ENCODE measurements at regions not wholly inside any gene's neighbourhood (a gene's known extent, or its start where the extent isn't known, plus 50 kb on each side); places are given as distances from the start of the nearest gene placed in this dataset.
"Not testable (repeated sequence)": the region's sequence is repeated elsewhere in the genome, so short reads cannot be mapped to it uniquely, and the experiment has no call there.

GRCh38 chr17:36849871-36850348, 87.4 kb upstream of the LHX1 start:
- no peak for DNase-seq

DNA sequence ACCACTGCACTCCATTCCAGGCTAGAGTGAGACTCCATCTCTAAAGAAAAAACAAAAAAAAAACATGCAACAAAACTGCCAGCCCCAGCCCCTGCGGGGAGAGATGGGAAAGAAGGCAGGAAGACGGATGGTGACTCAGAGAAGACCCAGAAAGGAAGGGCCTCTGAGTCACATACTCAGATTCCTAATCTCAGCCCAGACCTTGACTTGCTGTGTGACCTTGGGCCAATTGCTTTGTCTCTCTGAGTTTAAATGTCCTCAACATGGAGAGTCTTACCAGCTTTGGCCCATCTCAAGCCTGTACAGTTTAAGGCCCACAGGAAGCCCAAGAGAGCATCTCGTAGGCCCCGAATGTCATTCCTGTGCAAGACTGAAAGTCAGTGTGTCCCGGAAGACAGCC, 86.5 kb upstream of the LHX1 start:
- no peak for DNase-seq

DNA sequence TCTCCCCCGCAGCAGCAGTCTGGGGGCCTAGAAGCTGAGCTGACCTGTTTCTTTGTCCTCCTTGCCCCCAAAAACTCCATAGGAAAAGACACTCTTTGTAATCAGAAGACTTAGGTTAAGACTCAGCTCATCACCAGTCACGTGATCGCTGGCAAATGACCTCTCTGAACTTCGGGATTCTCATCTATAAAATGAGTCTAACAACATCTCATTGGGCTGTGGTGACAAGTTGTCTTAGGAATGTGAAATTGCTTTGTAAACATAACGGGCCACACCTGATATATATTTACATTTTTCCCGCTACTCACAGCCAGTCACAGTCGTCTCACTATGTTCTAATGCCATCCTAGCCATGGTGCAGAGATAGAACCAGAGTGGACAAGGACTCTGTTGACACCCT, 86.0 kb upstream of the LHX1 start:
- no peak for DNase-seq

DNA sequence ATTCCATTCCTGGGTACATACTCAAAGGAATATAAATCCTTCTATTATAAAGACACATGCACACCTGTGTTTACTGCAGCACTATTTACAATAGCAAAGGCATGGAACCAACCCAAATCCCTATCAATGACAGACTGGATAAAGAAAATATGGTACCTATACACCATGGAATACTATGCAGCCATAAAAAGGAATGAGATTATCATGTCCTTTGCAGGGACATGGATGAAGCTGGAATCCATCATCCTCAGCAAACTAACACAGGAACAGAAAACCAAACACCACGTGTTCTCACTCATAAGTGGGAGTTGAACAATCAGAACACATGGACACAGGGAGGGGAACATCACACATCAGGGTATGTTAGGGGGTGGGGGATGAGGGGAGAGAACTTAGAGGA, 84.8 kb upstream of the LHX1 start:
- not testable (repeated sequence) for DNase-seq

GRCh38 chr17:36854982-36855381, 82.3 kb upstream of the LHX1 start:
- DNase-seq: no peak

GRCh38 chr17:36855459-36855858, 81.8 kb upstream of the LHX1 start:
- DNase-seq: no peak

DNA sequence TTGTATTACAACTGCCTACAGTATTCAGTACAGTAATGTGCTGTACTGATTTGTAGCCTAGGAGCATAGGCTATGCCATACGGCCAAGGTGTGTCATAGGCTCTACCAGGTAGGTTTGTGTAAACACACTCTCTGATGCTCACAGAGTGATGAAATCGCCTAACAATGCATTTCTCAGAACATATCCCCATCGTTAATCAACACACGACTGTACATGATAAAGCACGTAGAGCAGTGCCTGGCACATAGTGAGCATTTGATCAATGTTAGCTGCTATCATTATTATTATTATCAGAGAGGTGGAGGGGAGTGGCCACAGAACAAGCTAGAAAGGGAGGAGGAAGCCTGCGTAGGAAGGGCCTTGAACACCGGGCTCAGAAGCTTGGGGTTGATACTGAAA, 81.1 kb upstream of the LHX1 start:
- DNase-seq: no peak

GRCh38 chr17:36856903-36857381, 80.3 kb upstream of the LHX1 start:
- DNase-seq: no peak

DNA sequence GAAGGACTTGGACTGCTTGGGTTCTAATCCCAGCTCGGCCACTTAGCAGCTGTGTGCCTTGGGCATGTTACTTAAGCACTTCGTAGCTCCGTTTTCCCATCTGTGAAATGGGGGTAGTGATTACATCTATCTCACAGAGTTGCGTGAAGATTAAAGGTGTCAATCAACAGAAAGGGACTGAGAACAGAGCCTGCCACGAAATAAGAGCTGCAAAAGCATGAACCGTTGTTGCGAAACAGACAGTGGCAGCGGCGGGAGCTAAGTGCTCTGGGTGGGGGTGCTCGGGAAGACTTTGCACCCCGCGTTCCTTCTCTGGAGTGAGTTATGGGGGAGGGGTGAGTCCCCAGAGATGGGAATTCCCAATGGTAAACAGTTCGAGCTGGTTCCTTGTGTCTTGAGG, 79.6 kb upstream of the LHX1 start:
- no peak for DNase-seq

- no peak for DNase-seq
Observed at GRCh38 chr17:36858119-36859002, 78.9 kb upstream of the LHX1 start.

DNA sequence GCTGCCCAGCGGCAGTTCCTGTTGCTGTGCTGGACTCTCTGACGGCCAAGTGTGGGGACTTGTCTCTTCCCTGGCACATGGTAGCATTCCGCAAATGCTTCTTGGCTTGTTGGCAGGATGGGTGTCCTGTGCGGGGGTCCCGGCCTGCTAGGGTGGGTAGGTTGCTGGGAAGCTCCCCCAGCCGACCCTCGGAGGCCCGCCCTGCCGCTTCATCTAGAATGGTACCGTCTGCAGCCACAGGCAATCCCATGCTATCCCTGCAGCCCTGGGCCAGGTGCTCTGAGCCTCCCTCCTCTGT, 78.3 kb upstream of the LHX1 start:
- DNase-seq: no peak

DNA sequence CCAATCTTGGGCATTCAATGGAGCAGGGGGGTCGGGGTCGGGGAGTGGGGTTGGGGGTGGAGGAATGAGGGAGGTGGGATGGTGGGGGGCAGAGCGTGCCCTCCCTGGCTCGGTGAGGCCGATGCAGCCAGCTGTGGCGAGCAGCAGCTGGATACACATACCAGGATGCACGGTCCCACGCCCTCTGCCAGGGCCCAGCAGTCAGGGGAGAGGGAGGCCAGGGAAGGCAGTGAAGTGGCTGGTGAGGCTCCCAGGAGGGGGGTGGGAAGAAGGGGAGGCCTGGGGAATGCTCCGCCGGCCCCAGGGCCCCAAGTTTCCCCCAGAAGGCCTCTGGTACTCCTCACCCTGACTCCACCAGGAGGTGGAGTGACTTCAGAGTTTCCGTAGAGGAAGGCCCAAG, 77.6 kb upstream of the LHX1 start:
- no peak for DNase-seq

GRCh38 chr17:36861531-36861930, 75.7 kb upstream of the LHX1 start:
- no peak for DNase-seq

DNA sequence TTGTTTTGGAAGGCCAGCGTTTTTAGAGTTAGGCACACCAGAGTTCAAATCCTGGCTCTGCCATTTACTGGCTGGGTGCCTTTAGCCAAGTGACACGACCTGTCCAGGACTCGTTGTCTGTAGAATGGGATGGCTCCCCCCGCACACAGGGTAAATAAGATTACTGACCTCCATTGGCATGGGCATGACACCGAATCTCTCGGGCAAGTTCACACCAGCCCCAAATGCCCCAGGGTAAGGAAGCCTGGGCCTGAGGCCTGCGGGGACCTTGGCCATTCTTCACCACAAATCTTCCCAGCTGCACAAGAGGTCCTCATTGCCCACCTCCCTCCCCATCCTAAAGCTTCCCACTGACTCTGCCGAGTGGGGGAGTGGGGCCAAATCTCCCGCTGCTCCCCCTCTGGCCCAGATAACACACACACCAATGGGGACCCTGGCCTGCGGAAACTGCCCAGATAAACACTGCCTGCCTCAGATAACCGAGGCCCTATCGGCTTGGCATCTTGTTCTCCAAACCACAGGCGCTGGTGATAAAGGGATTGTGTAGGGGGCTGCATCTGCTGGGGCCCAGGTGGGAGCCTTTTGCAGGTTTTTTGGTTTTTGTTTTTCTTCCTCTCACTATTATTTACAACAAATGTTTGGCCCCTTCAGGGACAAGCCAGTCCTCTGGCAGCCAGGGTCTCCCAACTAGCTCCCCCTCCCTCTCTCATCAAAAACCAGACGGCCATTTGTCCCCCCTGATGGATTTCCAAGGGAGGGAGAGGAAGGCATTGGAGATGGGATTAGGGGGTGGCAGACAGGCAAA, 75.0 kb upstream of the LHX1 start:
- DNase-seq: no peak

GRCh38 chr17:36863131-36863530, 74.1 kb upstream of the LHX1 start:
- DNase-seq: no peak

DNA sequence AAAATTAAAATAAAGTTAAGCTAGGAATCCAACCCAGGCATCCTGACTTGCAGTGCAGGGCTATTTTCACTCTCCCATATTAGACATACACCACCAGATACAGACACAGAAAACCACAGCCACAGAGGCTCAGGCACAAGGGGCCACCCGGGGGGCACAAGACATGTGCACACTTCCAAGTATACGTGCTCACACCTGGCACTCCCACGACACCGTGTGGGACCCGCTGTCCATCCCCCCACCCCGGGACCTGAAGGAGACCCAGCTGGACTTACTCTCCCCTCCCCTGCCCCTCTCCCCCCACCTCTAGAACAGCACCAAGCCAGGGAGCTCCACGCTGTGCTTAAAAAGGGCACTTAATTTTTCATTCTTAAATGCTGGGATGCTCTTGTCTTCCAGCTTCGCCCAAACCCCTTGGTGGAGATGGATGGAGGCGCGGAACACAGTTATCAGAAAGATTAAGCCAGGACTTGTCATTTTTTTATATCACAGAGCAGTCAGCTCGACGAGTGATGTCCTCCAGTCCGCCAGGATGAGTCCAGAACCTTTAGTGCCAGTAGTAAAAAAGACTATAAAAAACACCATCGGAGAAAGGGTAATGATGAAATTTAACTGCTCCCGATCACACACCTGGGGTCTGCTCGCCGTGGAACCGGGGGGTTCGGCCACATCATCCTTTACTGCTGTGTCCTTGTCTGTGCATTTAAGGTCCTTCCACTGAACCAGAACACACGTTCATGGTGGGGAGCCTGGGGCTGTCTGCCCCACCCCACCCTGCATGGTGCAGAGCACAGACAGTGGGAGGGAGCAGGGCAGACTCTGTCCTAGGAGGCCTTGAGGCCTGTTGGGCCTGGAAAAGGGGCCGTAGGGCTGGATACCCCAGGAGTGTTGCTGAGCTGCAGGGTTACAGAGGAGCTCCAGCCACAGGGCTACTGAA, 73.3 kb upstream of the LHX1 start:
- DNase-seq: no peak

DNA sequence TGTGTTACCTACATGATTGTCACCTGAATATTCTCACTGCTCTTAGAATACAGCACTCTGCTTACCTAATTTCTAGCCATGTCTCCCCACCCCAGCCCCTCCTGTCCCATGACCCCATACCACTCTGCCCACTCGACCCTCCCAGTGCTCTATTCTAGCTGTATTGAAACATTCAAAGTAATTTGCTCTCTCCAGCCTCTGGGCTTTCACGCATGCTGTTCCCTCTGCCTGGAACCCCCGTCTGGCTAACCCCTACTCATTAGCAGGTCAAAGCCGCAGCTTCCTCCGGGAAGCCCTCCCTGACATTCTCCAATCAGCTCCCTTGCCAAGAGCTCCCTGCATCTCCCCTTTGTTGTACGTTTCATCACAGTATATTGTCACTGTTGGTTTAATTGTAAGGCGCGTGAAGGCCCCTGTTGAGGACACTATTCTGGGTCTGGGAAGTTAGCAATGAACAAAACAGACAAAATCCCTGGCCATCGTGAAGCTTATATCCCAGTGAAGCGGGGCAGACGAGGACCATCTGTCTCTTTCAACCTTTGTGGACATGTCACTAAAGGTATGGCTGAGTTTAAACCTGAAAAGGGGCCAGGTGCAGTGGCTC, 72.3 kb upstream of the LHX1 start:
- DNase-seq: no peak

DNA sequence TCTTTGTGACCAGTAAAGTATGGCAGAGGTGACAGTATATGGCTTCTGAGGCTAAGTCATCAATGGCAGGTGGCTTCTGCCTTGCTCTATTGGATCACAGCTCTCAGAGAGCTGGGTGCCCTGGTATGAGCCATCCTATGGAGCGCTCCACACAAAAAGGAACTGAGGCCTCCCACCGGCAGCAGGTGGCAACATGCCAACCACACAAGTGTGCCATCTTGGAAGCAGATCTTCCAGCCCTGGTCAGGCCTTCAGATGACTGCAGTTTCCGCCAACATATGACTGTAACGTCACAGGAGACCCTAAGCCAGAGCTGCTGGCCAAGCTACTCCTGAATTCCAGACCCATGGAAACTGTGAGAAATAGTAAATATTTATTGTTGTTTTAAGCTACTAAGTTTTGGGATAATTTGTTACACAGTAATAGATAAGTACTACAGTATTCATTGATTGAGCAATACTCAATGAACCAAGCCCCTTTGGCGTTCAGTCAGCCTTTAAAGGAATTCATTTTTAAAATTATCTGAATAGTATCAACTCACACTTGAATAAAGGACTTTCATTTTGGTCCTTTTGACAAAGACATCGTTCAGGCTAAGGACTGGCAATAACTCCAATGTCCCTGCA, 69.4 kb upstream of the LHX1 start:
- no peak for DNase-seq

DNA sequence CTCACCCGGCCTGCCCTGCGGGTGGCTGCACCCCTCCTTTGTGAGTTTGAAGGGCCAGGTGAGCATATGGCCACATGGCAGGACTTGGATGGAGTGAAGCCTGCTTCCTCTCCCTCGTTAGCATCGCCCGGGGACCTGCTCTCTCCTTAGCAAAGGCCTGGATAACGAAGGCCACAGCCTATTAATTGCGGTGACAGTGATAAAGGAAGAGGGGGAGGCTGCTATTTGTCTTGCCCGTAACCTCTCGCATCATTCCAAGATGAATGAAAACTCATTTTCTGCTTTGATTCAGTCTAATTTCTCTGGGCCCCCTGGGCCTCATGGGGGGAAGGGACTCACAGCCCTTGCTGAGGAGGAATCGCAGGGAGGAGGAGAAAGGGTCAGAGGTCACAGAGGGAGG, 68.5 kb upstream of the LHX1 start:
- no peak for DNase-seq

DNA sequence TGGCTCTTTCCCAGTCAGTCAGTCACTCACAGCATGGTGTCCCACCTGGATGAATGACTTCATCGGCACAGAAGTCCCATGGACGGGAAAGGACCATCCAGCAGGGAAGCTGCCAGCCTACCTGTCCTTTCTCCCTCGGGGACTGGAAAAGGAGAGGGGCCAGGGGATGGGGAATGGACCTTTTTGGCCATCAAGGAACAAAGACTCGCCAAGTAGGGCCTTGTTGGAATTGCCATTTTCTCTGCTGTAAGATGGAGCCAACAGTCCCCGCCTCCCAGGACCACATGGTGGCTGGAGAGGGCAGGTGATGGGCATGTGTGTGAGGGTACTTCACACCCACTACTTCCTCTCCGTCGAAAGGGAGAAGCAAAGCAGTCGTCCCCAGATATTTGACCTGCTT, 67.8 kb upstream of the LHX1 start:
- DNase-seq: no peak

DNA sequence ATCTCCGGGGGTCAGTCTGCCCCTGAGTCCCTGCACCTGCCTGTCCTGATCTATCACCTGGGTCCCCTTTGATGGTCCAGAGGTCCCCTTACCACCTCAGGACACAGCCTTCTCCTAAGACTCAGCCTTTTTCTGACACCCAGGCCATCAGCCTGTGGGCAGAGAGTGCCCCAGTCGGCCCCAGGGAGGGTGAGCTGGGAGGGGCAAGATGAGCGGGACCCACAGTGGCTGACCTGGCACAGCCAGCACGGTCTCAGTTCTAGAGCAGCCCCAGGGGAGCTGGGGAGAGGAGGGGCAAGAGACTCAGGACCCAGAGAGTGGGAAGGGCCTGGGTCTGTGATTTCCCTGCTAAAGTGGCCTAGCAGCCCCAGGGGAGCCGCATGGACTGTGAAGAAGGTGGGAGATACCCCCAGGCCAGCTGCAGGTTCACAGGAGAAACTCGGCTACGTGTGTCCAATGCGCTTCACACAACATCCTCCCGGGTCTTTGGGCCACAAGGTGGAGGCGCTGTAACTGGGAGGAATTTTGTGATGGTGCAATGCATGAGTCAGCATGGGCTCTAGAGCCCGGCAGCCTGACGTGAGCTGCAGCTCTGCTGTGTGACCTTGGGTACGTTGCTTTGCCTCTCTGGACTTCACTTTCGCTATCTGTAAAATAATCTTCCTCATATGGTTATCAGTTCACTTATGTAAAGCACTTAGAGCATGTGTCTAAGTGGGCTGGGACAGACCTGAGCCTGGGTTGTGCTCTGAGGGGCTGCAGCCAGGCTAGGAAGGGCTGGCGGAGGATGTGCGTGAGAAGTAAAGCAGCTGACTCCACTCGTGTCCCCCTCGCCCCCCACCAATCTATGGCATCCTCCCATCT, 67.2 kb upstream of the LHX1 start:
- no peak for DNase-seq

All from CD4-positive, alpha-beta T cell treated with Interferon gamma for 1 hour (primary cell).